Esophagus squamous epithelium (tissue), 4 donors: ENCODE measurements at regions not wholly inside any gene's neighbourhood (a gene's known extent, or its start where the extent isn't known, plus 50 kb on each side); places are given as distances from the start of the nearest gene placed in this dataset.

Source experiments
- CTCF ChIP-seq, 6 experiments: fragments of 450-650 bp in 4 of 6; fragments of 200-600 bp in 2 of 6; sonication (generic) in 2 of 6; IDR thresholded peaks; one replicate each; pipeline ENCODE4 v1.5.1; 2016 to 2019; ENCODE audit warnings: antibody characterized with exemption in 6 of 6, mild to moderate bottlenecking in 4 of 6, moderate library complexity in 4 of 6
- POLR2A ChIP-seq, 4 donors: fragments of 450-650 bp; IDR thresholded peaks; one replicate each; pipeline ENCODE4 v1.6.1; 2017; ENCODE audit warnings: antibody characterized with exemption in 4 of 4, mild to moderate bottlenecking in 4 of 4, moderate library complexity in 3 of 4

- TF ChIP-seq CTCF (IDR thresholded peaks at IDR 0.05) (no peak), POLR2A (IDR thresholded peaks at IDR 0.05) (no peak)
These were observed 73.0 kb downstream of the ENC1 start for GRCh38 chr5:74567411-74567995.
